Activated T-cell treated with anti-CD3 and anti-CD28 coated beads, Interleukin-2, amount 50 U/mL, for 72 hours (primary cell): ENCODE measurements at regions not wholly inside any gene's neighbourhood (a gene's known extent, or its start where the extent isn't known, plus 50 kb on each side); places are given as distances from the start of the nearest gene placed in this dataset.
"Not testable (repeated sequence)": the region's sequence is repeated elsewhere in the genome, so short reads cannot be mapped to it uniquely, and the experiment has no call there.

Experiments used
- ATAC-seq, 2 donors: fragments of 150-1000 bp; cut with Tn5 transposase; replicated peaks in 1 of 2; 2 replicates each; pipeline ENCODE4 v1.10.0; 2021; ENCODE audit warnings: moderate library complexity in 2 of 2, mild to moderate bottlenecking in 1 of 2
- DNase-seq, 2 donors: peaks; one replicate each; pipeline ENCODE4 v3.0.0; 2021 to 2022; ENCODE audit warnings: mixed read lengths in 1 of 2
- H3K27ac Mint-ChIP-seq: one replicate; pipeline ENCODE4 v1.8.0; 2022; ENCODE audit warnings: mild to moderate bottlenecking, moderate library complexity, mixed read lengths
- H3K27me3 Mint-ChIP-seq: one replicate; pipeline ENCODE4 v1.8.0; 2022; ENCODE audit warnings: low read depth, mixed read lengths
- H3K36me3 Mint-ChIP-seq, 2 donors: one replicate each; pipeline ENCODE4 v1.8.0; 2022; ENCODE audit warnings: mixed read lengths in 2 of 2, mild to moderate bottlenecking in 1 of 2; ENCODE audit not compliant: insufficient read depth in 2 of 2
- H3K4me1 Mint-ChIP-seq: one replicate; pipeline ENCODE4 v1.8.0; 2022; ENCODE audit warnings: low read depth, mixed read lengths
- H3K4me3 Mint-ChIP-seq, 2 donors: one replicate each; pipeline ENCODE4 v1.8.0; 2022; ENCODE audit warnings: mild to moderate bottlenecking in 2 of 2, mixed read lengths in 2 of 2, moderate library complexity in 2 of 2
- H3K9me3 Mint-ChIP-seq, 2 donors: one replicate each; pipeline ENCODE4 v1.8.0; 2022; ENCODE audit warnings: mixed read lengths in 2 of 2

DNA sequence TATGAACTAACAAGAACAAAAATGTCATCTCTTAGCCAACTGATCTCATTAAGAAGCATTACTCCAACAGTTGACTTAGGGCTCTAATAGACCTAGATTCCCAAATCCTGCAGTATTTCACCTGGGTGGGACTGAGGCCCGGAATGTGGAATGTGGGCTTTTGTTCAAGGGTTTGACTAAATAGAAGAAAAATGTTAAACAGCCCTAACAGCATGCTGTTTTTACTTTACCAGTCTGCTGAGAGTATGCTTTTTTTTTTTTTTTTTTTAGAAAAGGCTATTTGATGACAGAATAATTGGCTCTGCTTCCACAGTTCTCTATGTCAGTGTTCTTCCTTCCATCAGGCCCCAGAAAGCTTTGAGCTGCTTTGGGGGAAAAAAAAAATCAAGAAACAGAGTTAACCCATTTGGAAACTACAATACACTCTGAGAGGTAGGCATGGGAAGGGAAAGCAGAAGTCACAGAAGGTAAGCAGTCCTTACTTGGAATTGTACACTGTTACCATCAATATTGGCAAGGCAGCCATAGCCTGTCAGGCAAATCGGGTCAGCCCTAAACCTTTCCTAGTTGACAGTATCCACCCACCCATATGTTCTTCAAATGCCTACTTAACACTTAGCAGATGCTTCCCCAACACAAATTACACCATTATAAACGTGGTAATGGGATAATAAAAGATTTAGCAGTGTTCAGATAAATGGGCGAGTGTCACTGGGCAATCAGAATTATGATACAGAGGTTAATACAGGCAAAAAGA, 224.2 kb downstream of the CNTN3 start:
- Mint-ChIP-seq H3K4me3 (no peak overlapping the region), H3K4me1 (no peaks in the 10 kb centered on the region), H3K9me3 (peaks cover 6 to 14% of the 10 kb centered on the region in 2 donors), H3K27me3 (no peaks in the 10 kb centered on the region), H3K27ac (no peak overlapping the region), H3K36me3 (no peaks in the 10 kb centered on the region)
- DNase-seq (no peak), ATAC-seq (no peak)

DNA sequence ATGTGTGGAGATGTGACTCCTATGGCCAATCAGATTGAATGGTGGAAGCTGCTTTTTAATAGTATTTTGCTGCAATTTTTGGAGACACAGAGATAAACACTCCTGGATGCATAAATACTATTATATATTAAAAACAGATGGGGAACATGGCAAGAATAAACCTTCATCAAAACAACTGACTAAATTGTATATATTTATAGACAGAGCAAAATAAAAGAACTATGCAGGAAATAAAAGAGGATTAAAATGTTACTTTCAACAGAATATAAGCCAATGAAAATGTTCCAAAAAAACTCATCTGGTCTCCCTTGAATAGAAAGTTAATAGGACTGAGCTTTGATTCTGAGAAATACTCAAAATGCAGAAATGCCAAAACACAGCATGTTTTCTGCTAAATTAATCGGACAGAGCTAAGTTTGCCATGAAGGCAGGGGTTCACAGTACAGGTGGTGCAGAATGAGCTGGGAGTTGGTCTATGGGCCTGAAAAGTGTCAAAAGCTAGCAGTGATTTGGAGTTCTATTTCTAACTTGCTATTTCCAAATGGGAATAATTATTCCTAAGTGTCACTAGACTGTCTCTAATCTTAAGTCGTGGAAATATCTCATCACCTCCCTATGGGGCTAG, 227.2 kb downstream of the CNTN3 start:
- no peaks in the 10 kb centered on the region for H3K4me1 Mint-ChIP-seq
- H3K9me3 Mint-ChIP-seq = peaks cover 9 to 10% of the 10 kb centered on the region in 2 donors
- no peak overlapping the region for H3K4me3 Mint-ChIP-seq
- H3K27me3 Mint-ChIP-seq = no peaks in the 10 kb centered on the region
- H3K27ac Mint-ChIP-seq = no peak overlapping the region
- H3K36me3 Mint-ChIP-seq = no peaks in the 10 kb centered on the region
- DNase-seq (no peak), ATAC-seq (no peak)

DNA sequence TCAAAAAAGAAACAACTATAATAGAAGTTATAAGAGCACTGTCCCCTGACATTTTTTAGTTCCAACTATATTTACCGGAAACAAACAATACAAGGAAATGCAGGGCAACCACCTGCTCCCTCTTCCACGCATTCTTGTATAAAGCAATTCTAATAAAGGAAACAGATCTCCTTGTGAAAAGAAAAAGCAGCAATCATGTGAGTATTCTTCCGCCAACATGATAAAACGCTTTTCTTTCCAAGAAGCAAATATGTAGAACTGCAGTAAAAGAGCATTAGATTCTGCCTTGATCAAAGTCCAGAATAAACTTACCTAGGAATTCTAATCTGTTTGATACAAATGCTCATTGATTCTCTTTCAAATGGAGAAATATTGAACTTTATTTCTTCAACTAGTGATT, 230.3 kb downstream of the CNTN3 start:
- no peaks in the 10 kb centered on the region for H3K4me1 Mint-ChIP-seq
- H3K27ac Mint-ChIP-seq = no peak overlapping the region
- DNase-seq (no peak), ATAC-seq (no peak)
- H3K27me3 Mint-ChIP-seq = no peaks in the 10 kb centered on the region
- peaks cover 10 to 12% of the 10 kb centered on the region in 2 donors for H3K9me3 Mint-ChIP-seq
- peaks cover 1 to 2% of the 10 kb centered on the region in 2 donors for H3K36me3 Mint-ChIP-seq
- H3K4me3 Mint-ChIP-seq = no peak overlapping the region

DNA sequence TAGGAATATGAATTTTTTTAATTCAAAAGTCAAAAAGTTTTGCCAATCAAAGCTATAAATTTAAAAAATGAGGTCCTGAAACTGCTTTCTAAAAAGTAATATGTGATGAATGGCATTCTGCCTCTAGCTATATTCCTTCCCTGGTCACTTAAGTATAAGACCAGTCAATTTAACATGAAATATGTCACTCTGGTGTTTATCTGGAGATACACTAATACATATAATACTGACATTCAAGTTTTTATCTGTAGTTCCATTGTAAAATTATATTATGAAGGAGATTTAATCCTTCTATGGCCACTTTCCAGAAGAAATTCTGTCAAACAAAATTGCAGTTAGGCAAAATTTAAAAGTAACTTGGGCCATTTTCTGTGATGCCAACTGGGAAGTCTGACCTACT, 236.8 kb downstream of the CNTN3 start:
- no peaks in the 10 kb centered on the region for H3K4me1 Mint-ChIP-seq
- ATAC-seq = no peak
- peaks cover 1 to 2% of the 10 kb centered on the region in 2 donors for H3K36me3 Mint-ChIP-seq
- H3K4me3 Mint-ChIP-seq = no peak overlapping the region
- peaks cover 6 to 14% of the 10 kb centered on the region in 2 donors for H3K9me3 Mint-ChIP-seq
- no peaks in the 10 kb centered on the region for H3K27me3 Mint-ChIP-seq
- H3K27ac Mint-ChIP-seq = no peak overlapping the region
- DNase-seq = no peak

DNA sequence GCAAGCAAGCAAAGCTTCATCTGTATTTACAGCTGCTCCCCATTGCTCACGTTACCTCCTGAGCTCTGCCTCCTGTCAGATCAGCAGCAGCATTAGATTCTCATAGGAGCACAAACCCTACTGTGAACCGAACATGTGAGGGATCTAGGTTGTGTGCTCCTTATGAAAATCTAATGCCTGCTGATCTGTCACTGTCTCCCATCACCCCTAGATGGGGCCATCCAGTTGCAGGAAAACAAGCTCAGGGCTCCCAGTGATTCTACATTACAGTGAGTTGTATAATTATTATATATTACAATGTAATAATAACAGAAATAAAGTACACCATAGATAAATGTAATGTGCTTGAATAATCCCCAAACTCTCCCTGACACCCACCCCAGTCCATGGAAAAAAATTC, 238.1 kb downstream of the CNTN3 start:
- not testable (repeated sequence) for H3K4me1 Mint-ChIP-seq, H3K36me3 Mint-ChIP-seq, DNase-seq, H3K4me3 Mint-ChIP-seq, H3K27me3 Mint-ChIP-seq, H3K27ac Mint-ChIP-seq, ATAC-seq
- H3K9me3 Mint-ChIP-seq = peaks cover 10% of the 10 kb centered on the region in 2 donors

DNA sequence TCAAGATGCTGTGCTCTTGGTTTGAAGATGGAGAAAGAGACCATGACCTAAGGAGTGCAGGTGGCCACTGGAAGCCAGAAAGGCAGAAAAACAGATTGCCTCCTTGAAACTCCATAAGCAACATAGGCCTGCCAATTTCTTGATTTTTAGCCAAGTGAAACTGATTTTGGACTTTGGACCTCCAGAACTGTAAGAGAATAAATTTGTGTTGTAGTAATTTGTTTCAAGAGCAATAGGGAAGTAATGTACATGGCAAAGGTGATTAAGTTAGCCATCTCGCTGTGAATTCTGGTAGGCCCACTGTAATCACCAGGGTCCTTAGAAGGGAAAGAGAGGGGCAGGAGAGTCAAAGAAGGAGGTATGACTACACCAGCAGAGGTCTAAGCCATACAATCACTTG, 238.8 kb downstream of the CNTN3 start:
- Mint-ChIP-seq H3K27ac (no peak overlapping the region), H3K27me3 (no peaks in the 10 kb centered on the region), H3K4me3 (no peak overlapping the region), H3K36me3 (peaks cover 1 to 2% of the 10 kb centered on the region in 2 donors), H3K9me3 (peaks cover 8 to 9% of the 10 kb centered on the region in 2 donors), H3K4me1 (no peaks in the 10 kb centered on the region)
- no peak for ATAC-seq
- DNase-seq = no peak

DNA sequence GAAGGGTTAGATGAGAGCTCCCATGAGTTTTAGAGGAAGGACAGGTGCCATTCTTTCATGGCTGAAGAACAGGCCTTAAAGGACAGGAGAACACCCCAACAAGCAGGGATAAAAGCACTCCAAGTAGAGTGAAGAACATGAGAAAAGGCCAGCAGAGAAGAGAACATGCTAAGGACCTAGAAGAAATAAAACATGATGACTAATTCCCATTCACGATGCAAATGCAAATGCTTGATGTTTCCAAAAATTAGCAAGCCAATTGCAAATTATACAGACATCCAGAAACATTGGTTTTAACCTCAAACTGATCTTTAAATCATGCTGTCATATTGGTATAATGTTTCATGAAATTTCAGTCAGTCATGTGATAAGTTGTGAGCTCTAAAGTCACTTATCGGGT, 241.7 kb downstream of the CNTN3 start:
- H3K36me3 Mint-ChIP-seq = no peaks in the 10 kb centered on the region
- H3K4me1 Mint-ChIP-seq = no peaks in the 10 kb centered on the region
- H3K27ac Mint-ChIP-seq = no peak overlapping the region
- no peak overlapping the region for H3K4me3 Mint-ChIP-seq
- DNase-seq (no peak), ATAC-seq (no peak)
- peaks cover 4 to 5% of the 10 kb centered on the region in 2 donors for H3K9me3 Mint-ChIP-seq
- H3K27me3 Mint-ChIP-seq = no peaks in the 10 kb centered on the region

DNA sequence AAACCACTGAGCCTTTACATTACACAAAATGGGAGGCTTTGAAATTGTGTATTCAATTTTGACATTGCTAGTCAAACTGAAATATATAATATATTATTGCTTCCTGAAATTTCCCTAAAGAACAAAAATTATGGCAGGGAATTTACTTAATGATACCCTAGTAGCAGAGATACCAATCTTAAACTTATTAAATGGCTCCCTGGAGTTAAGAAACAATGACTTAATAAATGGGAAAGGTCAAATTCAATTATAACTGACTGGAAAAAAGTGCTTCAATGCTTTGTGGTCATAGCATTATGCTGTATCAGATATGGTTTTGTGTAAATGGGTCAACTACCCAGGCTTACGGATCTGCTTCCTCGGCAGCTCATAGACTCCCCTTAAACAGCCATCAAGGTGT, 244.1 kb downstream of the CNTN3 start:
- Mint-ChIP-seq H3K4me3 (no peak overlapping the region), H3K9me3 (peaks cover 4 to 8% of the 10 kb centered on the region in 2 donors), H3K36me3 (no peaks in the 10 kb centered on the region), H3K4me1 (no peaks in the 10 kb centered on the region), H3K27me3 (no peaks in the 10 kb centered on the region), H3K27ac (no peak overlapping the region)
- no peak for DNase-seq
- no peak for ATAC-seq

DNA sequence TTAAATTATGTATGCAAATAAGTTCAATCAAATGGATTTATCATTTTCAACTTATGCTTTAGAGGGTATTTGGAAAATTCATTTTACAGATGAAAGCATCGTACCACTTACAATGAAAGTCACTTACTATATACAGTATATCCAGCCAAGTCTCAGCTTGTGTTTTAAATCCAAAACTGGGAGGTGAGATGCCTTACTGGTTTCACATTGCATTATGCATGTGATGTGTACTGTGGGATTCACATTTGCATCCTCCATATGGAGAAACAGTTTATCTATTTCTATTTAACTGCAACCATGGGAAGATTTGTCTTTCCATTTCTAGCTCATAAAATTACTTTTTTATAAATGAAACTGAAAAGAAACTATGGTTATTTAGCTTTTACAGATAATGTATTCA, 248.1 kb downstream of the CNTN3 start:
- Mint-ChIP-seq H3K4me3 (no peak overlapping the region), H3K27me3 (no peaks in the 10 kb centered on the region), H3K4me1 (no peaks in the 10 kb centered on the region), H3K36me3 (no peaks in the 10 kb centered on the region), H3K9me3 (peaks cover 0 to 8% of the 10 kb centered on the region in 2 donors), H3K27ac (no peak overlapping the region)
- ATAC-seq (no peak), DNase-seq (no peak)

DNA sequence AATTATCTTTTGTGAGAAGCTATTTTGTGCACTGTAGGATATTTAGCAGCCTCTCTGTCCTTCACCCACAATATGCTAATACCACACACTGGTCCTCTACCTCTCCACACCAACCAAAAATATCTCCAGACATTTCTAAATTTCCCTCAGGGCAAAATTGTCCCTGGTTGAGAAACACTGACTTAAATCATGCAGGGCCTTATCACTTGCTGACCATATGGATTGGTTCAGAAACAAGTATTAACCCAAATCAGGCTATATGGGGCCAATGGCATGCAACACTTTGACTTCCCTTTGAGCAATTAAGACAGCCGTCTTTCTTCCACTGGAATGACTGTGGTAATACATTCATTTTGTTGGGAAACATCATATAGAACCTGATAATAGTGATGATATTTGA, 251.1 kb downstream of the CNTN3 start:
- Mint-ChIP-seq H3K9me3 (peaks cover 0 to 10% of the 10 kb centered on the region in 2 donors), H3K36me3 (no peaks in the 10 kb centered on the region), H3K4me1 (no peaks in the 10 kb centered on the region), H3K27me3 (no peaks in the 10 kb centered on the region), H3K4me3 (no peak overlapping the region), H3K27ac (no peak overlapping the region)
- ATAC-seq = no peak
- DNase-seq = no peak

DNA sequence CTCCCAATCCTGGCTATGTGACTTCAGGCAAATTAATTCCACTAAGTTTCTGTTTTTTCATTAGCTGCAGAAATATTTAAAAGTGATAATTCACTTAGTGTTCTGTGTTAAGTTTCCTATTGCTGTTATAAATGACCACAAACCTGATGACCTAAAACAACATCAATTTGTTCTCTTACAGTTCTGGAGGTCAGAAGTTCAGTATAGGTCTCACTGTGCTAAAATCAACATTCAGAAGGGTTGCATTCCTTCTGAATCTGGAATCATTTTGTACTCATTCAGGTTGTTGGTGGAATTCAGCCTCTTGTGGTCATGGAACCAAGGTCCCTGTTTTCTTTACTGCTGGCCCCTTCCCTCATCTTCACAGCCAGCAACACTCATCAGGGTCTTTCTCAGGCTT, 254.1 kb downstream of the CNTN3 start:
- H3K4me1 Mint-ChIP-seq = no peaks in the 10 kb centered on the region
- H3K36me3 Mint-ChIP-seq = no peaks in the 10 kb centered on the region
- ATAC-seq (no peak), DNase-seq (no peak)
- H3K4me3 Mint-ChIP-seq = no peak overlapping the region
- no peaks in the 10 kb centered on the region for H3K27me3 Mint-ChIP-seq
- H3K27ac Mint-ChIP-seq = no peak overlapping the region
- peaks cover 0 to 11% of the 10 kb centered on the region in 2 donors for H3K9me3 Mint-ChIP-seq

DNA sequence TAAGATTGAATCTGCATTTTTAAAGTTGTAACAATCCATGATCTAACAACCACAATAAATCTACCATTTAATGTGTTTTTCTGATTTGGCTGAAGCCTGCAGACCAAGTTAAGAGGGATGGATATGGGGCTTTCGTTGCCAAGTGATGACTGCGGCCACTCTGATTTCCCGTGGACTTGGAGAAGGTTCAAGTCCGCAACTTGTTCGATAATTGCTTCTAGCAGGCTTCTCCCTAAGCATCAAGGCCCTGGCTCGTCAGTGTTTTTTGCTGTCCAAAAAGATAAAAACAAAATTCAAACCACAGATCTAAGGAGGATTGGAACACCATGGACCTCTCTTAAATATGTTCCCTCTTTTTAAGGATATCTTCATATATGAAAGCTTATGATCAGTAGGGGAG, 256.6 kb downstream of the CNTN3 start:
- no peak overlapping the region for H3K4me3 Mint-ChIP-seq
- H3K9me3 Mint-ChIP-seq = peaks cover 5 to 6% of the 10 kb centered on the region in 2 donors
- H3K27me3 Mint-ChIP-seq = no peaks in the 10 kb centered on the region
- no peaks in the 10 kb centered on the region for H3K36me3 Mint-ChIP-seq
- H3K27ac Mint-ChIP-seq = no peak overlapping the region
- DNase-seq (no peak), ATAC-seq (no peak)
- no peaks in the 10 kb centered on the region for H3K4me1 Mint-ChIP-seq

DNA sequence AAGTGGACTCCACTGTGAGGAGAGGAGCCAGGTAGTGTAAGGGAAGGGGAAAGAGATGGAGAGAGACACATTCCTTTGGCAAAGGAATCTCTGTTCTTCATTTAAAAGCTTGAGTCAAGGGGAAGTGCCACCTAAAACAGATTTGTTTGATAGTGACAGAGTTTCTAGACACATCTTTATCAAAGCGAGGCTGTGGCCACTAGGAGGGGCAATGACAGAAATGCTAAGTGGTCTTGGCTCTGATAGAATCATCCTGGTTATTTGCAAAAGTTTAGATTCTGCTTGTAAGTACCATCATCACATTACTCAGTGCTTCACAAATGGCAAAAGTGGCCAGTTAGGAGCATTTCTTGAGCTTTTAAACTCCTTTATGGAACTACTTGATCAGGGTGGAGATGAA, 261.4 kb downstream of the CNTN3 start:
- Mint-ChIP-seq H3K36me3 (no peaks in the 10 kb centered on the region), H3K27ac (no peak overlapping the region), H3K4me1 (no peaks in the 10 kb centered on the region), H3K4me3 (no peak overlapping the region), H3K27me3 (no peaks in the 10 kb centered on the region), H3K9me3 (peaks cover 6 to 8% of the 10 kb centered on the region in 2 donors)
- ATAC-seq (no peak), DNase-seq (no peak)

DNA sequence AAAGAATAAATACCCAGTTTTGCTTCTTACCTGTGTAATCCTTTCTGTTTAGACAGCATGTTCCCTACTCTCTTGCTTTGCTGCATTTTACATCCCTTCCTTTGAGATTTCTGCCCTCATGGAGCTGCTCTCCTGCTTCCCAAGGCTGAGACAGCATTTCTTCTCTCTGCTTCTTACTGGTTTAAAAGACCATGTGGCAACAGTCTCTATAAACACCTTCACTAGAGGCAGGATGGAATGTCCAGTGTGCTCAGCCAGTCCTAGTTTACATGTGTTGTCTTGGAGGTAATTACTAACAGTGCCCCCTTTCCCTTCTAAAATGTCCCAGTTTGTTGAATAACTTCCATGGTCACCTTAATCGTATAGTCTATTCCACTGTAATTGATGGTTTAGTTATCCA, 262.3 kb downstream of the CNTN3 start:
- Mint-ChIP-seq H3K27me3 (no peaks in the 10 kb centered on the region), H3K27ac (no peak overlapping the region), H3K9me3 (peaks cover 8% of the 10 kb centered on the region in 2 donors), H3K36me3 (no peaks in the 10 kb centered on the region), H3K4me1 (no peaks in the 10 kb centered on the region), H3K4me3 (no peak overlapping the region)
- DNase-seq (no peak), ATAC-seq (no peak)
